Liver (tissue), 7 donors: ENCODE measurements at regions not wholly inside any gene's neighbourhood (a gene's known extent, or its start where the extent isn't known, plus 50 kb on each side); places are given as distances from the start of the nearest gene placed in this dataset.
"Not testable (repeated sequence)": the region's sequence is repeated elsewhere in the genome, so short reads cannot be mapped to it uniquely, and the experiment has no call there.

Experiments
- DNase-seq: peaks from one replicate; pipeline ENCODE4 v3.0.0-alpha.2; 2017; ENCODE audit warnings: low spot score
- H3K27ac ChIP-seq, 2 donors: one replicate each; pipeline ENCODE4 v1.7.0; 2013; ENCODE audit warnings: inconsistent platforms in 2 of 2, low read length in 2 of 2, control low read depth in 1 of 2, low read depth in 1 of 2, mild to moderate bottlenecking in 1 of 2
- H3K27me3 ChIP-seq, 4 donors: one replicate each; pipeline versions ENCODE4 v1.6.1 to v1.7.0; 2013; ENCODE audit warnings: low read length in 3 of 4, inconsistent platforms in 1 of 4, mild to moderate bottlenecking in 1 of 4, moderate library complexity in 1 of 4; ENCODE audit not compliant: control insufficient read depth in 4 of 4, insufficient read depth in 4 of 4
- H3K36me3 ChIP-seq, 4 donors: one replicate each; pipeline versions ENCODE4 v1.6.1 to v1.7.0; 2013; ENCODE audit warnings: low read length in 3 of 4, mild to moderate bottlenecking in 3 of 4, low read depth in 1 of 4, moderate library complexity in 1 of 4; ENCODE audit not compliant: control insufficient read depth in 4 of 4, insufficient read depth in 3 of 4
- H3K4me1 ChIP-seq, 4 donors: one replicate each; pipeline versions ENCODE4 v1.6.1 to v1.7.0; 2013; ENCODE audit warnings: low read length in 3 of 4, mild to moderate bottlenecking in 3 of 4, moderate library complexity in 1 of 4; ENCODE audit not compliant: control insufficient read depth in 4 of 4, insufficient read depth in 4 of 4
- H3K4me3 ChIP-seq, 3 donors: one replicate each; pipeline versions ENCODE4 v1.6.1 to v1.7.0; 2013; ENCODE audit warnings: low read length in 3 of 3, control low read depth in 1 of 3, low read depth in 1 of 3, mild to moderate bottlenecking in 1 of 3
- H3K9ac ChIP-seq, 2 donors: one replicate each; pipeline ENCODE4 v1.7.0; 2013; ENCODE audit warnings: low read length in 2 of 2, mild to moderate bottlenecking in 2 of 2, moderate library complexity in 2 of 2, control low read depth in 1 of 2, low read depth in 1 of 2
- H3K9me3 ChIP-seq, 4 donors: one replicate each; pipeline versions ENCODE4 v1.6.1 to v1.7.0; 2013; ENCODE audit warnings: low read length in 3 of 4; ENCODE audit not compliant: control insufficient read depth in 4 of 4
- EGR1 ChIP-seq, 2 donors: IDR thresholded peaks; 2 replicates each; pipeline ENCODE4 v1.6.1; 2016 to 2018; ENCODE audit warnings: antibody characterized with exemption in 2 of 2, low read depth in 2 of 2
- FOXA1 ChIP-seq: IDR thresholded peaks from 2 replicates; pipeline ENCODE4 v1.6.1; 2016; ENCODE audit warnings: antibody characterized with exemption
- FOXA2 ChIP-seq: IDR thresholded peaks from 2 replicates; pipeline ENCODE4 v1.6.1; 2016; ENCODE audit warnings: antibody characterized with exemption
- GABPA ChIP-seq, 2 donors: IDR thresholded peaks in 1 of 2; conservative IDR thresholded peaks in 1 of 2; 2 replicates each; pipeline ENCODE4 v1.6.1; 2016; ENCODE audit warnings: antibody characterized with exemption in 2 of 2, mild to moderate bottlenecking in 1 of 2, moderate library complexity in 1 of 2
- HNF4A ChIP-seq, 2 donors: conservative IDR thresholded peaks; 2 replicates each; pipeline ENCODE4 v1.6.1; 2016; ENCODE audit warnings: antibody characterized with exemption in 2 of 2, mild to moderate bottlenecking in 2 of 2
- HNF4G ChIP-seq: IDR thresholded peaks from 2 replicates; pipeline ENCODE4 v1.6.1; 2016; ENCODE audit warnings: antibody characterized with exemption
- SP1 ChIP-seq: IDR thresholded peaks from 2 replicates; pipeline ENCODE4 v1.6.1; 2018; ENCODE audit warnings: antibody characterized with exemption, mild to moderate bottlenecking
- TAF1 ChIP-seq: conservative IDR thresholded peaks from 2 replicates; pipeline ENCODE4 v1.6.1; 2016; ENCODE audit warnings: antibody characterized with exemption, mild to moderate bottlenecking
- YY1 ChIP-seq: IDR thresholded peaks from 2 replicates; pipeline ENCODE4 v1.6.1; 2016; ENCODE audit warnings: antibody characterized with exemption, mild to moderate bottlenecking
- WGBS: extraction: QIAGEN DNeasy Blood & Tissue Kit; methylation state at CpG from one replicate; pipeline ENCODE4 v1.1.7; 2013; 5-methylcytosine and 5-hydroxymethylcytosine counted together
- TF ChIP-seq, protein P1 (sequence below): IDR thresholded peaks from 2 replicates; pipeline ENCODE4 v1.6.1; 2016; ENCODE audit warnings: antibody characterized with exemption, mild to moderate bottlenecking
- TF ChIP-seq, protein P2 (sequence below): IDR thresholded peaks from 2 replicates; pipeline ENCODE4 v1.6.1; 2016; ENCODE audit warnings: antibody characterized with exemption
- TF ChIP-seq, protein P3 (sequence below): IDR thresholded peaks from 2 replicates; pipeline ENCODE4 v1.6.1; 2016; ENCODE audit warnings: antibody characterized with exemption
- donor health status: healthy.
- donor health status: healthy.
- donor health status: healthy.
- donor health status: healthy.

DNA sequence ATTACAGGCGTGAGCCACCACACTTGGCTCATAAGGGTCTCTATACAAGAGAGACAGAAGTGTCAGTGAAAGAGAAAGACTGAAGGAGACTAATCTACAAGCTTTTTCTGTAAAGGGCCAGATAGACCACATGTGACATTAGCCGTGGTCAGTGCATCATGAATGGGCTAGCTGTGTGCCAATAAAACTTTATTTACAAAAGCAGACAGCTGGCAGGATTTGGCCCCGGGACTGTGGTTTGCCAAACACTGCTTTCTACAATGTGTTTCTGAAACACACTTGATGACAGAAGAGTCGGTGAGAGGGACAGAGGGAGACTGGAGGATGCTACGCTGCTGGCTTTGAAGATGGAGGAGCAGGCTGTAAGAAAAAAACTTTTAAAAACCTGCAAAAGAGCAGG lies 285.4 kb downstream of the TFAP2C start:
- DNase-seq = no peak
- WGBS = 73% methylated on average over 5 of the region's 5 CpGs
- no peak for TF ChIP-seq GABPA (IDR thresholded peaks at IDR 0.05 in 1 of 2, conservative IDR thresholded peaks at IDR 0.05 in 1 of 2)
- TF ChIP-seq, protein P1, sequence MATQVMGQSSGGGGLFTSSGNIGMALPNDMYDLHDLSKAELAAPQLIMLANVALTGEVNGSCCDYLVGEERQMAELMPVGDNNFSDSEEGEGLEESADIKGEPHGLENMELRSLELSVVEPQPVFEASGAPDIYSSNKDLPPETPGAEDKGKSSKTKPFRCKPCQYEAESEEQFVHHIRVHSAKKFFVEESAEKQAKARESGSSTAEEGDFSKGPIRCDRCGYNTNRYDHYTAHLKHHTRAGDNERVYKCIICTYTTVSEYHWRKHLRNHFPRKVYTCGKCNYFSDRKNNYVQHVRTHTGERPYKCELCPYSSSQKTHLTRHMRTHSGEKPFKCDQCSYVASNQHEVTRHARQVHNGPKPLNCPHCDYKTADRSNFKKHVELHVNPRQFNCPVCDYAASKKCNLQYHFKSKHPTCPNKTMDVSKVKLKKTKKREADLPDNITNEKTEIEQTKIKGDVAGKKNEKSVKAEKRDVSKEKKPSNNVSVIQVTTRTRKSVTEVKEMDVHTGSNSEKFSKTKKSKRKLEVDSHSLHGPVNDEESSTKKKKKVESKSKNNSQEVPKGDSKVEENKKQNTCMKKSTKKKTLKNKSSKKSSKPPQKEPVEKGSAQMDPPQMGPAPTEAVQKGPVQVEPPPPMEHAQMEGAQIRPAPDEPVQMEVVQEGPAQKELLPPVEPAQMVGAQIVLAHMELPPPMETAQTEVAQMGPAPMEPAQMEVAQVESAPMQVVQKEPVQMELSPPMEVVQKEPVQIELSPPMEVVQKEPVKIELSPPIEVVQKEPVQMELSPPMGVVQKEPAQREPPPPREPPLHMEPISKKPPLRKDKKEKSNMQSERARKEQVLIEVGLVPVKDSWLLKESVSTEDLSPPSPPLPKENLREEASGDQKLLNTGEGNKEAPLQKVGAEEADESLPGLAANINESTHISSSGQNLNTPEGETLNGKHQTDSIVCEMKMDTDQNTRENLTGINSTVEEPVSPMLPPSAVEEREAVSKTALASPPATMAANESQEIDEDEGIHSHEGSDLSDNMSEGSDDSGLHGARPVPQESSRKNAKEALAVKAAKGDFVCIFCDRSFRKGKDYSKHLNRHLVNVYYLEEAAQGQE = no peak
- TF ChIP-seq HNF4G = no peak
- TF ChIP-seq, protein P2, sequence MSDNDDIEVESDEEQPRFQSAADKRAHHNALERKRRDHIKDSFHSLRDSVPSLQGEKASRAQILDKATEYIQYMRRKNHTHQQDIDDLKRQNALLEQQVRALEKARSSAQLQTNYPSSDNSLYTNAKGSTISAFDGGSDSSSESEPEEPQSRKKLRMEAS = no peak
- TF ChIP-seq YY1 = no peak
- TF ChIP-seq HNF4A (conservative IDR thresholded peaks at IDR 0.05) = no peak
- no peak for TF ChIP-seq FOXA1
- TF ChIP-seq SP1 = no peak
- TF ChIP-seq EGR1 (IDR thresholded peaks at IDR 0.05; ENCODE audit: low read depth in 2 of 2) = no peak
- TF ChIP-seq TAF1 = no peak
- no peak overlapping the region for H3K4me3 ChIP-seq
- no peaks in the 10 kb centered on the region for H3K36me3 ChIP-seq
- H3K9me3 ChIP-seq = no peaks in the 10 kb centered on the region
- H3K9ac ChIP-seq = no peak overlapping the region
- H3K27ac ChIP-seq = no peak overlapping the region
- no peaks in the 10 kb centered on the region for H3K4me1 ChIP-seq
- H3K27me3 ChIP-seq = peaks cover 0 to 5% (median 0%) of the 10 kb centered on the region in 4 donors

DNA sequence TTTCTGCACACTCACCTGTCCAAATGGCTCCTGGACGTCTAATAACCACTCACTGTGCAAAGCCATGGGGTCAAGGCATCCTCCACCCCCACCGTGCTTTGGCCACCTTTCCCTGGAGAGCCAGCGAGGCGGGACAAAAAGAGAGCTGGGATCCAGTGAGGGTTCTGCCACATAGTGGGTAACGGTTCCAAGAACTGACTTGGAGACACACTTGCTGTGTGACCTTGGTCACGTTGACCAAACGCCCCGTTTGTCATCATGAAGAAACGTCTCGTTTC lies 287.2 kb downstream of the TFAP2C start:
- Histone ChIP-seq H3K9me3 (no peaks in the 10 kb centered on the region), H3K9ac (no peak overlapping the region), H3K27me3 (peaks cover 0 to 6% (median 0%) of the 10 kb centered on the region in 4 donors), H3K4me1 (no peaks in the 10 kb centered on the region), H3K27ac (no peak overlapping the region), H3K36me3 (no peaks in the 10 kb centered on the region), H3K4me3 (no peak overlapping the region)
- TF ChIP-seq EGR1 (IDR thresholded peaks at IDR 0.05; ENCODE audit: low read depth in 2 of 2) (no peak), FOXA2 (no peak)
- TF ChIP-seq, protein P3, sequence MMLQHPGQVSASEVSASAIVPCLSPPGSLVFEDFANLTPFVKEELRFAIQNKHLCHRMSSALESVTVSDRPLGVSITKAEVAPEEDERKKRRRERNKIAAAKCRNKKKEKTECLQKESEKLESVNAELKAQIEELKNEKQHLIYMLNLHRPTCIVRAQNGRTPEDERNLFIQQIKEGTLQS = no peak
- 80% methylated on average over 10 of the region's 10 CpGs for WGBS
- DNase-seq = no peak

DNA sequence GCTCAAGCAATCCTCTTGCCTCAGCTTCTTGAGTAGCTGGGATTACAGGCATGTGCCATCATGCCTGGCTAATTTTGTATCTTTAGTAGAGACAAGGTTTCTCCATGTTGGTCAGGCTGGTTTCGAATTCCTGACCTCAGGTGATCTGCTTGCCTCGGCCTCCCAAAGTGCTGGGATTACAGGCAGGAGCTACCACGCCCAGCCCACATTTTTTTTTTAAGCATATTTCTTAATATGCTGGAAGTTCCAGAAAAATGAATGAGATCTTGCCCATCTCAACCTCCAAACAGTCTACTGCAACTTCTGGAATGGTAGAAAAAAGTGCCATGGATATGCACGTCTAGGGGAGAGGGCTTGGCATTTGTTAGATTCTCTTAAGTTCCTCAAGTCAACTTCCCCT lies 290.9 kb downstream of the TFAP2C start:
- not testable (repeated sequence) for H3K4me3 ChIP-seq, H3K27ac ChIP-seq, H3K9ac ChIP-seq, H3K4me1 ChIP-seq, H3K36me3 ChIP-seq, DNase-seq, H3K9me3 ChIP-seq
- 66% methylated on average over 4 of the region's 4 CpGs for WGBS
- H3K27me3 ChIP-seq = peaks cover 4 to 25% (median 8%) of the 10 kb centered on the region in 4 donors
